ENCODE measurements at regions not wholly inside any gene's neighbourhood (a gene's known extent, or its start where the extent isn't known, plus 50 kb on each side); places are given as distances from the start of the nearest gene placed in this dataset.

DNA sequence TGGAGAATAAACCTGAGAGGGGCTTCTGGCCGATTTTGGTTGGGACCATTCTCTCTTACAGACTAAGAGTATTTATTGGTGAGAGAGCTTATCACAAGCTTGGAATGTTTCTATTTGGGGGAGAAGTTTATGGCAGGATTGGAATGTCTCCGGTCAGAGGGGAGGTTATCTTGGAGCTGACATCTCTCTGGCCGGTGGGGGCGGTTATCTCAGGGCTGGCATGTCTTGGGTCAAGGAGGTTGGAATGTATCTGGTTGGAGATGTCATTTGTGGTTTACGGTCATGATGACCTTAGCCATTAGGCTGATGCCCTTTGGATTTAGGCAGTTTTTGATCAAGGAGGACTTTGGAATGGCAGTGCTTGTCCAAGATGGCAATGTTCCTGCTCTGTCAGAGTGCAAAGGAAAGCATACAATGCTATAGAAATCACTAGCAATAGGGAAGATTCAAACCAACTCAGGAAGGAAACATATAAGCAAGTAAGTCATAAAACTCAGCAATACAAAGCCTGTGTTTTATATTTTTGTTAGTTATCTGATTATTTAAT lies 362.4 kb upstream of the LRATD1 start:
- no peak for DNase-seq (ENCODE audit: low read depth)

DNA sequence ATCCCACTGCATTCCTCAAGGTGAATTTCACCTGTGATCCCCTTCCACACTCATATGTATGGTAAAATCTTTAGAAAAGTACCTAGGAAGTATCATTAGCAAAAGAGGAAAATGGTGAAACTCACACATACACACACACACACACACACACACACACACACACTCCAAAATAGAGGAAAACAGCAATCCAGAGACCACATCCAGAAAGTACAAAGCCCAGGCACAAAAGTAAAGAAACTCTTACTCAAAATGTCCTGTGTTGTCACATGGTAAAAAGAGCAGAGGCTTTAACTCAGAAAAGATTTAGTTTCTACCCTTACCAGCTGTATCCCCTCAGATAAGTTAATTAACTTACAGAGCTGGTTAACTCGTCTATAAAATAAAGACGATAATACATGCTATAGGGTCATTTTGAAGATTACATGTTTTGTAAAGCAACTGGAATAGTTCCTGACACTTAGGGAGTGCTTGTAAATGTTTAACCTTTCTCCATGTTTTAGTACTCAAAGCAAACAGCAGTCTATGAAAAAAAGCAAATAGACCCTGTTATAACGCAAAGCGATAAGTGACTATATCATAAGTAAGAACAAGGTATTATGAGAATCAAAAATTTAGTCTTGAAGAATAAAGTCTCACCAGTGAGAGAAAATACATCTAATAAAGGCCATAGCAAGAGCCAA lies 360.0 kb upstream of the LRATD1 start:
- DNase-seq (ENCODE audit: low read depth): no peak

DNA sequence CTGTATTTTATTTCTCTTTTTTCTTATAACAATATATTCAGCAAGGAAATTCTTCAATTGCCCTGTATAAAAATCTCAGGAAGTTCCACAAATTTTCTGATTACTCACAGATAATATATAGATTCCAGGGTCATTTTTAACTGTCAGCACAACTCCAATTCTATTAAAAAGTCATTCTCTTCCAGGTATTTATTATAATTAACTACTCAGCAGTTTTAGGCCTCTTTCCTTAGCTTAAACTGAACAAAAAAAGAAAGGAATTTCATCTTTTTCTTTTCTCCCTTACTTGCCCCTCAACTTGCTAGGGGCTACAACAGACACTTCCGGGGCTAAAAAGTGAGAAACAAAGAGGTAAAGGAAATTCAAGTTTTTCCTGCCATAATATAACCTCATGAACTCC lies 358.9 kb upstream of the LRATD1 start:
- no peak for DNase-seq (ENCODE audit: low read depth)

DNA sequence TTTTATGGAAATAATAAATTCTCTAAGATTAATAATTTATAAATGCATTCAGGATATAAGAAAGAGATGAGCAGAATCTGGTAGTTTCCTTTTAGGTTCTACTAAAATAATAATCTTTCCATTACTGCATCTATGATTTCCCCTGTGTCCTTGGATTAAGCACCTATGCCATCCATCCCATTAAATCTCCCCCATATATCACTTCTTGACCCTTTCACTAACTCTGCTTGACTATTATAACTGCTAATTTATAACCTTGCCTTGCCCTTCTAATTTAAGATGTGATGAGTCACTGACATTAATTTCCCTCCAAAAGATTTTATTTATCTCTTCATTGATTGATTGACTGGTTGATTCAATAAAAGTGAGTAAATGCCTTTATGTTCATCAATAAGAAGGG lies 348.3 kb upstream of the LRATD1 start:
- DNase-seq (ENCODE audit: low read depth): no peak

DNA sequence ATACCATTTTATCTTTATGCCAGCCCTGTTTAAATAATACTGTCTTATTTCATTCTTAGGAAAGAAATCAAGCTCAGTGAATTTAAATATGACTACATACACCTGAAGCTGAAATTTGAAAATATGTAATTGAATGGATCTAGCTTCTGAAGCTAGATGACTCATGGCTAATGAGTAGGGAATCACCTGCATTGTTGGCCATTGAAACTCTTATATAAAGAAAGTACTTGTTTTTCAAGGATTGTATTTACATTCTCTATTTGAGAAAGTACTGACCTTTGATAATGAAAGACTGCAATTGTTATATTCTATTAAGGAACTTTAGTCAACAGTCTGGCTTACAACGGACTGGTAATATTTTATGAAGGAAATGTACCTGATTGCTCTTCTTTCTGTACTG lies 346.7 kb upstream of the LRATD1 start:
- no peak for DNase-seq (ENCODE audit: low read depth)

DNA sequence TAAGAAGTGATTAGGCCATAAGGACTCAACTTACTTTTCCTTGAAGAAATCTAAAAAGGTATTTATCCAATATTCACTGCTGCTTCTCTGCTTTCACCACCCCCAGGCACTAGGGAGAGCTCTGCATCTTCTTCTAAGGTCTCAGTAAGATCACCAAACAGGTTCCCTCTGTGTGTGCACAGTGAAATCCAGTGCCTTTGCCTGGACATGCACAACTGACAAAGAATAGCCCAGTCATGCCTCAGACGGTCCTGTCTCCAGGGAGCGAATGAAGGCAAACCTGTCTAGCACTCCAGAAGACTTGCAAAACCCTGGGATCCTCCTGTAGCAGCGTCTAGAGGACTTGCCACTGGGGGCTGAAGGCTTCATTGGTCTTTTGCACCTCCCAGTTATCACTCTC lies 344.5 kb upstream of the LRATD1 start:
- no peak for DNase-seq (ENCODE audit: low read depth)

DNA sequence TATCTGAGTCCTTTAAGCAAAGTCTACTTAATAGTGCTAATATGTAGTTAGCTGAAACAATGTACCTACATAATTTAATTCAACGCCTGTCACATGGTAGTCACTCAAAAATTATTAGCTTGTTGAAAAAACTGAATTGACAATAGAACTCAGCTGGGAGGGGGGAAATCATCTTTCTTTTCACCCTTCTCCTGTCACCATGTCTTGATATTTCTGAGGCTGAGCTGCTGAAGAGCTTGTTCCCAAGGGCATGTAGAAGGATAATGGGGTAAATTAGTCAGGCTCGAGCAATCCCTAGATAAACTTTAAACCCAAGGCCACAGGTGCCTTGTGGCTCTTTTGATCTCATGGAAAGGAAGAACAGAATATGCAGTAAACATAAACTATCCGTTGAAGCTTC lies 339.6 kb upstream of the LRATD1 start:
- no peak for DNase-seq (ENCODE audit: low read depth)

DNA sequence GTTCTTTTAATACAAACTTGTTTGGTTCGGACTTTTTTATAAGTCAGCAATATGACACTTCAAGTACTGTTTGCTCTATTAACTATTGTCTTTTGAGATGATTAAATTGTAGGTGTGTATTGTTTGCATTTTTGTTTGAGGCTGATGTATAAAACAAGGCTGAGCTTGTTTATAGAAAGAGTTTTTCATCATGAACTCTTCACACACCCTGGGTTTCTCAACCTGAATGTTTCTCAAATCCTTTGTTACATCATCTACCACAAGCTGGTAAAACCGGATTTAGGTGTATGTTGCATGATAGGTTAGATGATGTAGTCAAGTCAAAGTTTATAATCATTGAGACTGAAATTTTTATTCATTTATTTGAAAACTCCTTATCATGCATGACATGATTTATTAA lies 335.2 kb upstream of the LRATD1 start:
- DNase-seq (ENCODE audit: low read depth): no peak

DNA sequence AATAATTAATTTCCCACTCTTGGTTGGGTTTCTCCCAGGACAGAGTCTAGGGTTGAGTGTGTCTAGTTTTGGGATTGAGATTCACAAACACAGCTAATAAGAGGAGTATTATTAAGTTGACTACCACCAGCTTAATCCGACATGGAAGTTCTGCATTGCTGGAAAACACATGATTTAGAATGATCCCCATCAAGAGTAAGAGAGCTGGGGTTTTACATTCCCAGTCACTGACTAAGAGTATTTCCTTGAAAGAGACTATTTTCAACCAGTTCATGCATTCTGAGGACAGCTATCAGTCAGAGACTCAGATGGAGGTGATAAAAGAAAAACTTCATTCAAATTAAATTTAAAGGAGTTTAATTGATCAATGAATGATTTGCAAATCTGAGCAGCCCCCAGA lies 334.6 kb upstream of the LRATD1 start:
- DNase-seq (ENCODE audit: low read depth): no peak

DNA sequence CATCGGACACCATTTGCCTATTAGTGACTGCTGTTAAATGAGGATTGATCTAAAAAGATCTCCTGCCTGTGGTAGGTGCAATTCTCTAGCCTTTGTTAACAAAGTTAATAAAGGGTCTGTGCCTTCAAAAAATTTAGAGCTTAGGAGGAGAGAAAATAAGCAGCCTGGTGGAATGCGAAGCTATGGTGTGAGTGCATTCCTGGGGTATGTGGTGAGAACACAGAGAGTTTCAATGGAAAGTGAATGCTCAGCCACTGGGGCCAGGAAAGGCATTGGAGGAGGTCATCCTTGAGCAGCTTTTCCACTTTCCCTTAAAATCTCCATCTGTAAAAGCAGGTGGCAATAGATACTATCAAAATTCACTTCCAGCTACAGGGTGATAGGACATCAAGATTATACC lies 331.2 kb upstream of the LRATD1 start:
- DNase-seq (ENCODE audit: low read depth): no peak

DNA sequence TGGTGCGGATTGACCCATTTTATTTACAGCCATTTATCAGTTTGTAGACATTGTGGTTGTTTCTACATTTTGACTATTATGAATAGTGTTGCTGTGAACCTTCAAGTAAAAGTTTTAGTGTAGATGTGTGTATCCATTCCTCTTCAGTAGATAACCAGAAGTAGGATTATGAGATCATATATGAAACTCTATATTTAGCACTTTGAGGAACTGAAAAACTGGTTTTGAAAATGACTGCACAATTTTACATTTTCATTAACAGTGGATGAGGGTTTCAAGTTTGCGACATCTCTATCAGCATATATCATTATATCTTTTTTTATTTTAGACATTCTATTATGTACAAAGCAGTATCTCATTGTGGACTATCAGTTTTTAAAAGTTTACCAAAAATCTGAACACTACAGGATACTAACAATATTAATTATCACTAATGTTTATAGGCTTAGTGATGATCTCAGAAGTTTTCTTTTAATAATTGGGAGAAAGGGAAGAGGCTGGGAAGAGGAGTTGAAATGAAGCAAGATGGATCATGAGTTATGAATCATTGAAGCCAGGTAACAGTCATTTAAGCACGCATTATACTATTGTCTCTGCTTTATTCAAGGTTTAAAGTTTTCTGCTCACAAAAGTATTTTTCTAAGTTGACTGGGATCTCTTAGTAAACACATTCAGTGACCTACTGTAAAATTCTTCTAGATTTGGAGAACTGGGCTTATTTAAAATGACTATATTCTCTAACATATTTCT lies 329.0 kb upstream of the LRATD1 start:
- DNase-seq (ENCODE audit: low read depth): no peak

DNA sequence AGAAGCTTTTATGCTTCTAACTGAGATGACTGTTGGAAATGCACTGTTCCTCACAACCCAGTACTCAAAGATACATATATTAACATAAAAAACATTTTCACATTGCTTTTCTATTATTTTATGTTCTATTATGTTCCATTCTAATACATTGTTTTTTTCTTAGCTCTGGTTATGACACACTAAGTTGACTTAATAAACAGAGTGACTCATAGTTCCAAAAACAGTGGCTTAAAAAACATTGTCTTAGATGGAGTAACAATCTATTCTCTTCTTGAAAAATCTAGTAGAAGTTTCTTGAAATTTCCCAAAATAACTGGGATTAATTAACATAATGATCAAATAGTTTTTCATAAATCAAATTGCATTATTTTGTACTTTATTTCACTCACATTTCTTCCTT lies 328.2 kb upstream of the LRATD1 start:
- DNase-seq (ENCODE audit: low read depth): no peak

DNA sequence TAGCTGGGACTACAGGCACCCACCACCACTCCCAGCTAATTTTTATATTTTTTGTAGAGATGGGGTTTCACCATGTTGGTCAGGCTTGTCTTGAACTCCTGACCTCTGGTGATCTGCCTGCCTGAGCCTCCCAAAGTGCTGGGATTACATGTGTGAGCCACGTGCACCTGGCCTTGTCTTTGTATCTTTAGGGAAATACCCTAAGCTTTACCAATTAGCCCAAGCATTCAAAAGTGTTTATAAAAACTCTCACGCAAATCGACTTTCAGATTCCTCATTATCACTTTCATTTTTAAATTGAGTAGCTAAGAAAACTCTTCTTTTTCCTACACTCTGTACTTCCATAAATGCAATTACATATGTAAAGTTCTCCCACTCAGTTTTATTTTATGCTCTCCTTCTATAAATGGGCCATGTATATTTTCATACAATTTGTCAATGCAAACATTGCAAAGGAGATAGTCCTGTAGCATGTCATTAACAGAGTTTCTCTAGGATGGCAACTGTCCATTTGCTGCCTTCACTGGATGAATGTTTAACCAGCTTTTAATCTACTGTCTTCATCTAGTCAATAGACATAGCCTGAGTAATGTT lies 326.2 kb upstream of the LRATD1 start:
- DNase-seq (ENCODE audit: low read depth): no peak

DNA sequence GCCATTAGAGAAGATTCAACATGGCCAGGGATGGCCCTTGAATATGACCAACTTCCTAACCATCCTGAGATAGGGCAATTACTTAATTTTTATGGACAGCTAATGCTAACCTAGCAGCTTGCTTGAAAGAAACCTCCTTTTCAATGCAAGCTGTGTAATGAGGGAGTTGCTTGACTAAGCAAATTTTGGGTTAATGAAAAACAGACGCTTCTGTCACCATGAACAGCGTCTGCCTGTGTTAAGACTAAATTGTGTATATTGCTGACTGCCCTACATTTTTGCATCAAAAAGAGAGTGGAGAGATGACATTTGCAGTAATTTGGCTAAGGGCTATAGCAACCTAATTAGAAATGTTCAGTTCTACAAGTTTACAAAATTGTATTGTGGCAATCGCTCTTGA lies 319.2 kb upstream of the LRATD1 start:
- no peak for DNase-seq (ENCODE audit: low read depth)

DNA sequence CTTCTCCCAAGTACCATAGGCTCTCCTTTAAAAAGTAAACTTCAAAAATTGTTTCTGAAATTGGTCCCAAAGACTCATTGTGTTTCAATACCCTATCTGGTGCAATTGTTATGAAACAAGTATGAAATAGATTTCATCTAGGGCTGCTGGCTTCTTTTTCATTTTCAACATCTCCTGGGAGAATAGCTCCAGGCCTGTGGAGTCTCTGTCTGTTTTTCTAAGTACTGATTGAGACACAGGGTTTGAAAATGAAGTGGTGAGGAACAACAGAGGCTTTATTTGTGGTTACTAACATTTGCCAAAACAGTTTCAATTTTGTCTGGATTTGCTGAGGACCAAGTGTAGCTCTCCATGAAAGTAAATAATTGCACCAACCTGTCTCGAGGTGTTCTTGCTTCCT lies 315.9 kb upstream of the LRATD1 start:
- DNase-seq (ENCODE audit: low read depth): no peak

DNA sequence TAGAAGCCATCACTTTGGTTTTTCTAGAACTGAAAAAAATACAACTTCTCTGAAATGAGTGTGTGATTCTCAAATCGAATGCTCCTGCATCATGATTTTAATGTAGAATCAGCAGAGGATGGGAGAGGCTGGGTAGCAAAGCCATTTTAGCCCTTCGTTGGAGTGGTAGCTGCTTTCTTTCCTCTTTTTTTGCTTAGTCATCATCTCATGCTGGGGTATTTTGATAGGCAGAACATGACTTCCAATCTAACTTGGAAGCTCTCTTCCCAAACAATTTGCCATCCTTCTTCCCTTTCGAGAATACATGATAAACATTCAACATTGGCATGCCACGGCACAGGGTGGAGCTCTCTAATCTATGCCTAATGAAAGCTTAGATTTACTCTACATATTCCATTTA lies 311.2 kb upstream of the LRATD1 start:
- no peak for DNase-seq (ENCODE audit: low read depth)

DNA sequence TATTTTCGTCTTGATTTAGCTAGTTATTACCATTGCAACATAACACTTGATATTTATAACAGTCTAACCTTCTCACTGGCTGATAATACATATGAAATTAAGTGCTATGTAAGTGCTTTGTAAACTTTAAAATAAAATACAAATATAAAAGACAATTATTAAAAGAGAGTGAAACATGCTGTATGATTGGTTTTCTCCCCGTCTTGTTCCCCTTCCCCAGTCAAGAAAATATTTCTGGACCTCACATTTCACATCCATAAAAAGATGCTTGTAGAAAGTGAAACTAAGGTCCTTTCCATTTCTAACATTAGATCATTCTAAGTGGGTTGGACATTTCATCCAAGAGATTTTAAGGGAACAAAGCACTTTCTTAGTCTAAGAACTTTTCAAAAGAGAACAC lies 310.2 kb upstream of the LRATD1 start:
- DNase-seq (ENCODE audit: low read depth): no peak

DNA sequence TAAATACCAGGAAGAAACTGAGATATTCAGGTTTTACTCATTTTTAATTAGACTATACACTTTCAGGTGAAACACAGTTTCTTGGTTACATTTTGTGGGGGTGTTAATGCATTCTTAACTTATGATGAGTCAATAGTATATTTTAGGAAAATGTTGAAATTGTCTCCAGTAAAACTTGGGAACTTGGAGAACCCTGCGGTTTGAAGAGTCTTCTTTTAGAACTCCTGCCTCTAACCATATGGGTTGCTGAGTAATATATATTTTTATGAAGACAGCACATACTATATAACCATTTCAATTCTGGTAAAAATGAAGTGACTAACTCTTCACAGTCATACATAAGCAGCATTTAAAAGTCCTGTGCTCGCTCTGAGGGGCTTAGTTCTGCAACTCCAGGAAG lies 308.2 kb upstream of the LRATD1 start:
- DNase-seq (ENCODE audit: low read depth): no peak

DNA sequence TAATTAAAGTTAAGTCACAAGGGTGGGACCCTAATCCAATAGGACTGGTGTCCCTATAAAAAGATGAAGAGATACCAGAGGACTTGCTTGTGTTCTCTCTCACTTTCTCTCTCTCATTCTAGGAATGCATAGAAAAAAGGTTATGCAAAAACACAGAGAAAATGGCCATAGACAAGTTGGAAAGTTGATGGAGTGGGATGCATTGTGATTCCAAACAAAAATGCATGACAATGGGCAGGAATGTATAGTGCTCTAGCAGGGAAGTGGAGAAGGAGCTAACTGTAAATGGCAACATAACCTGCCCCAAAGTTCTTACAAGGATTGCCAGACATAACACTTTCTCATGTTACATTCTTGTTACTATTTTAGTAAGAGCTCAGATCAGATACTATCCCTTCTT lies 301.6 kb upstream of the LRATD1 start:
- DNase-seq (ENCODE audit: low read depth): no peak

DNA sequence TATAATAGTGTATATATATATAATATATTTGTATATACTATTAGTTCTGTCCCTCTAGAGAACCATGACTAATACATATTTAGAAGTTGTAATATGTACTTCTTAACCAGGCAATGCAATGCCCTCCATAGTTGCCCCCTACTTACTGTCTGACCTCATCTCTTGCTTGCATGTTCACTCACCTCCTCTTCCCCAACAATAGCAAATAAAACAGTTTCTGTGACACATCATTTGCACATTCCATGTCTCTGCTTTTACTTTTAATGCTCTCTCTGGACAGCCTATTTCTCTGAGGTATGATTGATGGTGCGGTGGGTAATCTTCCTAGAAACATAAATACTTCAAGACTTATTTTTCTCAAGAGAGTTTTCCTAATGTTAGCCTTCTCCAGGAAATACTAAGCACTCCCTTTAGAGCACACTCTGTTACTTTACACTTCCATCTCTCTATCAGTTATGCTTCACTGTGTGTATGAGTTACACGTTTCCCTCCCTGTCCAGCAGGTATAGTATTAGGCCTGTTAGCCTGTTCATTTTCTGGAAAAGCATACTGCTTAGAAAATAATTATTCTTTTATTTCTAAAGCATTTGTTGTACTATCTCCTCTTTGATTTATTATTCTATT lies 295.6 kb upstream of the LRATD1 start:
- no peak for DNase-seq (ENCODE audit: low read depth)

DNA sequence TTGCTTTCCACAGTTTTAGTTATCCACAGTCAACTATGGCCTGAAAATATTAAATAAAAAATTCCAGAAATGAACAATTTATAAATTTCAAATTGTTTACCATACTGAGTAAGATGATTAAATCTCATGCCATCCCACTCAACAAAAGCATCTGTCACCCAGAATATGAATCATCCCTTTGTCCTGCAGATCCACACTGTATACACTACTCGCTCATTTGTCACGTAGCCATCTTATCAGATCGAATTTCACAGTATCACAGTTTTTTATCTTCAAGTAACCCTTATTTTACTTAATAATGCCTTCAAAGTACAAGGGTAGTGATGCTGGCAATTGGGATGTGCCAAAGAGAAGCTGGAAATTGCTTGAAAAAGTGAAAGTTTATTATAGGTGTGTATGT lies 291.8 kb upstream of the LRATD1 start:
- DNase-seq (ENCODE audit: low read depth): no peak

DNA sequence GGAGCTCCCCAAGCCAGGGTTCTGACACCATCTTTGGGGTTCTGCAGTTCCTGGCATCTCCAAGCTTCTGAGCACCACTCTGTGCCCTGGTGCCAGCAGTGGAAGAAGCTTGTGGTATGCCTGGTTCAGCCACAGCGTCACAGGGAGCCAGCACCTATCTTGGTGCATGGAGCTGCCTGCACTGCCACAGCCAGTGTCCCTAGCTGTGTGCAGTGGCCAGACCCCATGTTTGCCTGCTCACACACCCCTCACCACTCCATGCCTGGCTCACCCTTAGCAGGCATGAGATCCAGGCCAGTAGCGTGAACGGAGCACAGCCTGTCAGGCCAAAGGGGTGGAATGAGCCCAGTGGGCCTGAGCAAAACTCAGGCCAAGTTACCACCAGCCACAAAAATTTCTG lies 290.2 kb upstream of the LRATD1 start:
- DNase-seq (ENCODE audit: low read depth): no peak

DNA sequence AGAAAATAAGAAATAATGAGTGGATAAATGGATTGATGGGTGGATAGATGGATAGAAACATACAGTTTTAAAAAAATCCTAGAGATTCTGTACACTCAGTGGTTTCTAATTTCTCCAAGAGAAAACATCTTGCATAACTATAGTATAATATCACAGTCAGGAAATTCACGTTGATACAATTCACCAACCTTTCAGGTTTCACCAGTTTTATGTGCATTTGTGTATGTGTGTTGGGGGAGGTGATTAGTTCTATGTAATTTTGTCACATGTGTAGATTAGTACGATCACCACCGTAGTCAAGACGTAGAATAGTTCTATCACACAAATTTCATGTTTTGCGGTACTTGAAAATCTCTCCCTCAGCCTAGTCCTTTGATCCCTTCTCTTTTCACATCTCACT lies 288.2 kb upstream of the LRATD1 start:
- no peak for DNase-seq (ENCODE audit: low read depth)
